ENCODE measurements at regions not wholly inside any gene's neighbourhood (a gene's known extent, or its start where the extent isn't known, plus 50 kb on each side); places are given as distances from the start of the nearest gene placed in this dataset.

- H3K4me1 Mint-ChIP-seq (ENCODE audit: unreplicated experiment) = no peaks in the 10 kb centered on the region
- TF ChIP-seq CTCF (IDR thresholded peaks at IDR 0.05) = no peak
- peaks cover 7% of the 10 kb centered on the region for H3K9me3 Mint-ChIP-seq (ENCODE audit: unreplicated experiment)
- H3K4me3 Mint-ChIP-seq (ENCODE audit: unreplicated experiment) = no peak overlapping the region
- H3K27me3 Mint-ChIP-seq (ENCODE audit: unreplicated experiment) = no peaks in the 10 kb centered on the region
- no peak overlapping the region for H3K27ac Mint-ChIP-seq (ENCODE audit: unreplicated experiment)
- H3K36me3 Mint-ChIP-seq (ENCODE audit: unreplicated experiment) = no peaks in the 10 kb centered on the region
- DNase-seq (ENCODE audit: extremely low spot score, unreplicated experiment) = no peak
Measured at GRCh38 chr1:228955691-228956090, 220.4 kb downstream of the RHOU start.

GRCh38 chr1:228956864-228957263 lies 221.6 kb downstream of the RHOU start:
- no peak overlapping the region for H3K27ac Mint-ChIP-seq (ENCODE audit: unreplicated experiment)
- no peak for TF ChIP-seq CTCF (IDR thresholded peaks at IDR 0.05)

GRCh38 chr1:228957535-228957934 lies 222.3 kb downstream of the RHOU start:
- TF ChIP-seq CTCF (IDR thresholded peaks at IDR 0.05) = no peak
- no peaks in the 10 kb centered on the region for H3K27me3 Mint-ChIP-seq (ENCODE audit: unreplicated experiment)
- H3K4me3 Mint-ChIP-seq (ENCODE audit: unreplicated experiment) = no peak overlapping the region
- no peaks in the 10 kb centered on the region for H3K4me1 Mint-ChIP-seq (ENCODE audit: unreplicated experiment)
- H3K36me3 Mint-ChIP-seq (ENCODE audit: unreplicated experiment) = no peaks in the 10 kb centered on the region
- no peak overlapping the region for H3K27ac Mint-ChIP-seq (ENCODE audit: unreplicated experiment)
- peaks cover 7% of the 10 kb centered on the region for H3K9me3 Mint-ChIP-seq (ENCODE audit: unreplicated experiment)
- DNase-seq (ENCODE audit: extremely low spot score, unreplicated experiment) = no peak

More at GRCh38 chr1:228956864-228957263, 221.6 kb downstream of the RHOU start:
- Mint-ChIP-seq H3K36me3 (ENCODE audit: unreplicated experiment) (no peaks in the 10 kb centered on the region), H3K4me1 (ENCODE audit: unreplicated experiment) (no peaks in the 10 kb centered on the region), H3K9me3 (ENCODE audit: unreplicated experiment) (peaks cover 7% of the 10 kb centered on the region), H3K4me3 (ENCODE audit: unreplicated experiment) (no peak overlapping the region), H3K27me3 (ENCODE audit: unreplicated experiment) (no peaks in the 10 kb centered on the region)
- DNase-seq (ENCODE audit: extremely low spot score, unreplicated experiment) = no peak

DNA sequence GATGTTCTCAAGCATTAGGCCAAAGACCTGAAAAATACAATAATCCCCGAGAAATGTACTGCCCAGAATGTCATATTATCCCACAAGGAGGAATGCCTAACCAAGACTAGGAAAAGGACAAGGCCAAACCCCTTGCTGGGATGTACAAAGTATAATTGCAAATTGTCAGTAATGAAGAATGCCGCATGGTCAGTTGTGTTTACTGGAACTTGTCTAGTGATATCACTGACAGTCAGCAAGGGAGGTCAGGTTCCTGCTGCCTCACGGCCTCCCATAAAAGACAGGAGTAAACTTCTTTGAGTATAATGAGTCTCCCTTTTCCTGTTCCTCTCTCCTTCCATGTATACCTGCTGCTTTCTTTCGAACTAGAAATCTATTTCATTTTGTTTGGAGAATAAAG lies 222.8 kb downstream of the RHOU start:
- no peak for DNase-seq (ENCODE audit: extremely low spot score, unreplicated experiment)
- Mint-ChIP-seq H3K27ac (ENCODE audit: unreplicated experiment) (no peak overlapping the region), H3K9me3 (ENCODE audit: unreplicated experiment) (peaks cover 7% of the 10 kb centered on the region), H3K36me3 (ENCODE audit: unreplicated experiment) (no peaks in the 10 kb centered on the region), H3K27me3 (ENCODE audit: unreplicated experiment) (no peaks in the 10 kb centered on the region), H3K4me3 (ENCODE audit: unreplicated experiment) (no peak overlapping the region), H3K4me1 (ENCODE audit: unreplicated experiment) (no peaks in the 10 kb centered on the region)
- no peak for TF ChIP-seq CTCF (IDR thresholded peaks at IDR 0.05)

GRCh38 chr1:228958741-228959140 lies 223.5 kb downstream of the RHOU start:
- no peak overlapping the region for H3K27ac Mint-ChIP-seq (ENCODE audit: unreplicated experiment)
- no peaks in the 10 kb centered on the region for H3K36me3 Mint-ChIP-seq (ENCODE audit: unreplicated experiment)
- H3K9me3 Mint-ChIP-seq (ENCODE audit: unreplicated experiment) = peaks cover 7% of the 10 kb centered on the region
- H3K27me3 Mint-ChIP-seq (ENCODE audit: unreplicated experiment) = no peaks in the 10 kb centered on the region
- no peak overlapping the region for H3K4me3 Mint-ChIP-seq (ENCODE audit: unreplicated experiment)
- no peak for DNase-seq (ENCODE audit: extremely low spot score, unreplicated experiment)
- peaks cover 4% of the 10 kb centered on the region for H3K4me1 Mint-ChIP-seq (ENCODE audit: unreplicated experiment)
- no peak for TF ChIP-seq CTCF (IDR thresholded peaks at IDR 0.05)

Measured in osteocyte (in vitro differentiated cells).